IMR-90 (cell line): ENCODE measurements at regions not wholly inside any gene's neighbourhood (a gene's known extent, or its start where the extent isn't known, plus 50 kb on each side); places are given as distances from the start of the nearest gene placed in this dataset.

Experiments
- ATAC-seq: fragments of 200-7000 bp; cut with Tn5 transposase; 2 replicates; pipeline ENCODE4 v1.9.1; 2020; ENCODE audit warnings: low read depth, mild to moderate bottlenecking, moderate library complexity
- BruUV-seq: library from RNA; stranded (reverse); fragments of 400-500 nt; replicated peaks from 2 replicates; lab custom pipeline; 2021; lab: Mats Ljungman, UMichigan
- CTCF ChIA-PET: fragments of 300-600 bp; formaldehyde crosslinking; extraction: SDS; loops from one replicate; lab custom pipeline; 2021; ENCODE audit warnings: antibody characterized with exemption; lab: Yijun Ruan, JAX
- POLR2A ChIA-PET: fragments of 300-600 bp; sonication (Branson Sonifier 250); formaldehyde crosslinking; loops from one replicate; lab custom pipeline; 2022; ENCODE audit warnings: antibody characterized with exemption; ENCODE audit not compliant: unreplicated experiment; lab: Charles Lee
- DNase-seq: peaks from one replicate; pipeline ENCODE4 v3.0.0; 2013
- H2AFZ ChIP-seq: replicated peaks from 2 replicates; pipeline ENCODE3; 2013; ENCODE audit warnings: low read length, mild to moderate bottlenecking; ENCODE audit not compliant: poor library complexity
- H2AK5ac ChIP-seq: 2 replicates; pipeline ENCODE4 v1.6.1; 2013; ENCODE audit warnings: low read depth, low read length, inconsistent platforms
- H2AK9ac ChIP-seq: replicated peaks from 2 replicates; pipeline ENCODE3; 2013; ENCODE audit warnings: mild to moderate bottlenecking, low read depth, low read length, moderate library complexity; ENCODE audit not compliant: poor library complexity
- H2BK120ac ChIP-seq: 2 replicates; pipeline ENCODE4 v1.6.1; 2013; ENCODE audit warnings: low read depth, low read length, inconsistent platforms
- H2BK15ac ChIP-seq: 3 replicates; pipeline ENCODE4 v1.6.1; 2013; ENCODE audit warnings: low read depth, low read length, inconsistent platforms
- H2BK20ac ChIP-seq: 2 replicates; pipeline ENCODE4 v1.6.1; 2013; ENCODE audit warnings: low read depth, mild to moderate bottlenecking, inconsistent platforms, low read length, moderate library complexity
- H2BK5ac ChIP-seq: 2 replicates; pipeline ENCODE4 v1.6.1; 2013; ENCODE audit warnings: mild to moderate bottlenecking, low read depth, low read length, inconsistent platforms; ENCODE audit not compliant: poor library complexity, severe bottlenecking
- H3K14ac ChIP-seq: replicated peaks from 2 replicates; pipeline ENCODE4 v1.6.1; 2013; ENCODE audit warnings: low read depth, low read length, inconsistent platforms
- H3K18ac ChIP-seq: 2 replicates; pipeline ENCODE4 v1.6.1; 2013; ENCODE audit warnings: low read depth, low read length, control low read depth
- H3K23ac ChIP-seq: 2 replicates; pipeline ENCODE4 v1.6.1; 2013; ENCODE audit warnings: low read depth, low read length, inconsistent platforms
- H3K27ac ChIP-seq: 2 replicates; pipeline ENCODE4 v1.5.1; 2013; ENCODE audit warnings: mild to moderate bottlenecking, control low read depth, low read length; ENCODE audit not compliant: insufficient read depth
- H3K27me3 ChIP-seq: 2 replicates; pipeline ENCODE4 v1.6.1; 2013; ENCODE audit warnings: low read length; ENCODE audit not compliant: control insufficient read depth, insufficient read depth
- H3K36me3 ChIP-seq: 2 replicates; pipeline ENCODE4 v1.6.1; 2013; ENCODE audit warnings: low read length, mixed read lengths; ENCODE audit not compliant: control insufficient read depth, insufficient read depth
- H3K4ac ChIP-seq: 2 replicates; pipeline ENCODE4 v1.6.1; 2013; ENCODE audit warnings: low read depth, low read length, inconsistent platforms
- H3K4me1 ChIP-seq: 2 replicates; pipeline ENCODE4 v1.6.1; 2013; ENCODE audit warnings: low read length, mixed read lengths; ENCODE audit not compliant: control insufficient read depth, insufficient read depth
- H3K4me2 ChIP-seq: 2 replicates; pipeline ENCODE4 v1.6.1; 2013; ENCODE audit warnings: low read depth, mild to moderate bottlenecking, control low read depth, low read length, moderate library complexity
- H3K4me3 ChIP-seq: 2 replicates; pipeline ENCODE4 v1.5.1; 2013; ENCODE audit warnings: low read depth, mild to moderate bottlenecking, control low read depth, low read length, moderate library complexity; ENCODE audit not compliant: insufficient read depth
- H3K56ac ChIP-seq: 2 replicates; pipeline ENCODE4 v1.6.1; 2013; ENCODE audit warnings: low read length, inconsistent platforms; ENCODE audit not compliant: insufficient read depth; ENCODE audit errors: extremely low read depth
- H3K79me1 ChIP-seq, 2 experiments: 2 replicates each; pipeline ENCODE4 v1.6.1; 2013; ENCODE audit warnings: low read length in 2 of 2, inconsistent platforms in 1 of 2, low read depth in 1 of 2
- H3K9ac ChIP-seq: 2 replicates; pipeline ENCODE4 v1.6.1; 2013; ENCODE audit warnings: low read depth, low read length, control low read depth
- H3K9me1 ChIP-seq: 2 replicates; pipeline ENCODE4 v1.6.1; 2013; ENCODE audit warnings: low read length, inconsistent platforms; ENCODE audit not compliant: insufficient read depth
- H3K9me3 ChIP-seq: 2 replicates; pipeline ENCODE4 v1.6.1; 2013; ENCODE audit warnings: low read length; ENCODE audit not compliant: control insufficient read depth, insufficient read depth
- H4K20me1 ChIP-seq: 2 replicates; pipeline ENCODE4 v1.6.1; 2013; ENCODE audit warnings: low read length, inconsistent platforms; ENCODE audit not compliant: insufficient read depth
- H4K5ac ChIP-seq: 2 replicates; pipeline ENCODE4 v1.6.1; 2013; ENCODE audit warnings: mild to moderate bottlenecking, low read depth, low read length, control low read depth
- H4K8ac ChIP-seq, 2 experiments: 2 replicates each; pipeline ENCODE4 v1.6.1; 2013; ENCODE audit warnings: low read depth in 2 of 2, low read length in 2 of 2, control low read depth in 1 of 2, inconsistent platforms in 1 of 2
- H4K91ac ChIP-seq: 2 replicates; pipeline ENCODE4 v1.6.1; 2013; ENCODE audit warnings: low read depth, low read length, inconsistent platforms; ENCODE audit not compliant: insufficient read depth
- ELK1 ChIP-seq: fragments of 150-350 bp; IDR thresholded peaks from 2 replicates; pipeline ENCODE4 v1.6.1; 2016; ENCODE audit warnings: low read depth, mild to moderate bottlenecking, low read length, moderate library complexity, borderline replicate concordance
- FOS ChIP-seq: fragments of 150-350 bp; IDR thresholded peaks from 2 replicates; pipeline ENCODE4 v1.6.1; 2016; ENCODE audit warnings: low read depth, low read length
- RAD21 ChIP-seq: IDR thresholded peaks from 2 replicates; pipeline ENCODE4 v1.6.1; 2012; ENCODE audit warnings: low read length, improper control_type of control experiment
- RFX5 ChIP-seq: IDR thresholded peaks from 2 replicates; pipeline ENCODE4 v1.8.0; 2012; ENCODE audit warnings: low read depth, mild to moderate bottlenecking, low read length, moderate library complexity
- WGBS, 2 experiments: methylation state at CpG; one replicate each; pipeline versions ENCODE4 v1.1.5 to v1.1.7; 2013; ENCODE audit warnings: missing lambda C conversion rate in 2 of 2; ENCODE audit not compliant: insufficient read length in 1 of 2; ENCODE audit errors: extremely low coverage in 2 of 2; 5-methylcytosine and 5-hydroxymethylcytosine counted together
- dilution Hi-C: fragments of 300-500 bp; cut with HindIII; formaldehyde crosslinking; loops from one replicate; pipeline ENCODE4 v1.14.3; 2018; ENCODE audit warnings: low sequenced_read_pairs; ENCODE audit not compliant: unreplicated experiment
- in situ Hi-C: fragments of 300-500 bp; cut with MboI; formaldehyde crosslinking; loops from 3 replicates; pipeline ENCODE4 v1.14.3; 2019; ENCODE audit warnings: low sequenced_read_pairs, inconsistent platforms, mixed read lengths
- intact Hi-C: fragments of 100-400 bp; cut with micrococcal nuclease; formaldehyde crosslinking; loops from 2 replicates; pipeline ENCODE4 v1.10.0; 2022

GRCh38 chrY:12357655-12358054 is 343.4 kb upstream of the USP9Y start:
- H3K4me1 ChIP-seq: no peaks in the 10 kb centered on the region
- H3K4ac ChIP-seq: no peak overlapping the region
- H3K27ac ChIP-seq: no peak overlapping the region
- H2BK15ac ChIP-seq: no peak overlapping the region
- H4K5ac ChIP-seq: no peak overlapping the region
- dilution Hi-C loops (no loop called here), intact Hi-C loops (no loop called here), in situ Hi-C loops (no loop called here)
- H3K4me3 ChIP-seq: no peak overlapping the region
- WGBS, 2 experiments: no CpG with 5 or more reads among the region's 6 CpGs
- H4K20me1 ChIP-seq: no peaks in the 10 kb centered on the region
- H2AFZ ChIP-seq: no peak overlapping the region
- ChIA-PET CTCF (no interaction called here), POLR2A (no interaction called here)
- no peaks in the 10 kb centered on the region for H3K9me3 ChIP-seq
- H3K56ac ChIP-seq: no peak overlapping the region
- no peak overlapping the region for H2BK5ac ChIP-seq
- H2AK5ac ChIP-seq: no peak overlapping the region
- H3K18ac ChIP-seq: no peak overlapping the region
- H2BK120ac ChIP-seq: no peak overlapping the region
- no peak overlapping the region for H3K9ac ChIP-seq
- H4K8ac ChIP-seq: no peak overlapping the region
- no peak overlapping the region for H4K91ac ChIP-seq
- no peak overlapping the region for H3K4me2 ChIP-seq
- no peak for ATAC-seq
- H3K27me3 ChIP-seq: no peaks in the 10 kb centered on the region
- no TSS peak for BruUV-seq
- H2BK20ac ChIP-seq: no peak overlapping the region
- no peak overlapping the region for H2AK9ac ChIP-seq
- no peaks in the 10 kb centered on the region for H3K79me1 ChIP-seq
- TF ChIP-seq RFX5 (no peak), RAD21 (no peak), FOS (no peak), ELK1 (no peak)
- H3K14ac ChIP-seq: no peak overlapping the region
- no peaks in the 10 kb centered on the region for H3K36me3 ChIP-seq
- no peaks in the 10 kb centered on the region for H3K9me1 ChIP-seq
- H3K23ac ChIP-seq: no peak overlapping the region
- no peak for DNase-seq
